Caco-2 (cell line): ENCODE measurements at regions not wholly inside any gene's neighbourhood (a gene's known extent, or its start where the extent isn't known, plus 50 kb on each side); places are given as distances from the start of the nearest gene placed in this dataset.

Experiments used
- BruUV-seq: library from RNA; stranded (reverse); fragments of 400-500 nt; replicated peaks from 2 replicates; lab custom pipeline; 2021; lab: Mats Ljungman, UMichigan
- CTCF ChIA-PET: fragments of 300-600 bp; sonication (Branson Sonifier 250); formaldehyde crosslinking; loops from one replicate; lab custom pipeline; 2022; ENCODE audit warnings: antibody characterized with exemption; lab: Charles Lee
- POLR2A ChIA-PET: fragments of 300-600 bp; sonication (Branson Sonifier 250); formaldehyde crosslinking; loops from one replicate; lab custom pipeline; 2022; ENCODE audit warnings: antibody characterized with exemption; lab: Charles Lee
- DNase-seq, 2 experiments: peaks; one replicate each; pipeline versions ENCODE4 v3.0.0 to v3.0.0-alpha.2; 2020 to 2022
- H3K27me3 ChIP-seq: replicated peaks from 2 replicates; pipeline ENCODE4 v1.6.0; 2011; ENCODE audit warnings: low read length; ENCODE audit not compliant: control insufficient read depth, insufficient read depth
- H3K36me3 ChIP-seq: 2 replicates; pipeline ENCODE4 v1.5.1; 2011; ENCODE audit warnings: low read length; ENCODE audit not compliant: control insufficient read depth, insufficient read depth
- H3K4me1 ChIP-seq: fragments of 250-450 bp; sonication (Bioruptor Pico); 2 replicates; pipeline ENCODE4 v1.5.1; 2020; ENCODE audit warnings: mild to moderate bottlenecking
- H3K4me3 ChIP-seq: 2 replicates; pipeline ENCODE4 v1.5.1; 2011; ENCODE audit warnings: low read depth, mild to moderate bottlenecking, control low read depth, low read length
- H3K9me3 ChIP-seq: fragments of 250-450 bp; sonication (Bioruptor Pico); 2 replicates; pipeline ENCODE4 v1.5.1; 2020; ENCODE audit warnings: mild to moderate bottlenecking, moderate library complexity
- H3K27ac Mint-ChIP-seq: one replicate; pipeline ENCODE4 v1.8.0; 2022; ENCODE audit warnings: mixed read lengths; ENCODE audit not compliant: unreplicated experiment
- H3K27me3 Mint-ChIP-seq: one replicate; pipeline ENCODE4 v1.8.0; 2022; ENCODE audit warnings: mixed read lengths; ENCODE audit not compliant: insufficient read depth, unreplicated experiment
- H3K36me3 Mint-ChIP-seq: one replicate; pipeline ENCODE4 v1.8.0; 2022; ENCODE audit warnings: mild to moderate bottlenecking, mixed read lengths; ENCODE audit not compliant: insufficient read depth, unreplicated experiment
- H3K4me1 Mint-ChIP-seq: one replicate; pipeline ENCODE4 v1.8.0; 2022; ENCODE audit warnings: low read depth, mixed read lengths; ENCODE audit not compliant: unreplicated experiment
- H3K4me3 Mint-ChIP-seq: one replicate; pipeline ENCODE4 v1.8.0; 2022; ENCODE audit warnings: mild to moderate bottlenecking, moderate library complexity, mixed read lengths; ENCODE audit not compliant: unreplicated experiment
- H3K9me3 Mint-ChIP-seq: one replicate; pipeline ENCODE4 v1.8.0; 2022; ENCODE audit warnings: mixed read lengths; ENCODE audit not compliant: unreplicated experiment
- CTCF ChIP-seq, 2 experiments: fragments of 200-600 bp in 1 of 2; IDR thresholded peaks; 1 replicate in 1 of 2; 2 replicates in 1 of 2; pipeline versions ENCODE4 v1.5.1 to v1.8.0; 2011 to 2022; ENCODE audit warnings: antibody characterized with exemption in 1 of 2, control low read depth in 1 of 2, inconsistent platforms in 1 of 2, low read depth in 1 of 2, low read length in 1 of 2, mild to moderate bottlenecking in 1 of 2, moderate library complexity in 1 of 2; ENCODE audit not compliant: insufficient read depth in 1 of 2, severe bottlenecking in 1 of 2, unreplicated experiment in 1 of 2
- intact Hi-C: fragments of 100-400 bp; cut with micrococcal nuclease; formaldehyde crosslinking; loops from one replicate; pipeline ENCODE4 v1.10.0; 2022; ENCODE audit not compliant: unreplicated experiment

- BruUV-seq, result no TSS peak
- no peaks in the 10 kb centered on the region for H3K4me1 Mint-ChIP-seq
- H3K9me3 ChIP-seq, result no peaks in the 10 kb centered on the region
- no peak overlapping the region for H3K4me3 Mint-ChIP-seq
- no peak for DNase-seq
- no peak overlapping the region for H3K27ac Mint-ChIP-seq
- no peaks in the 10 kb centered on the region for H3K36me3 Mint-ChIP-seq
- H3K36me3 ChIP-seq, result no peaks in the 10 kb centered on the region
- peaks cover 6% of the 10 kb centered on the region for H3K27me3 Mint-ChIP-seq
- H3K4me1 ChIP-seq, result no peaks in the 10 kb centered on the region
- no peak overlapping the region for H3K4me3 ChIP-seq
- intact Hi-C loops, result no loop called here
- no peaks in the 10 kb centered on the region for H3K9me3 Mint-ChIP-seq
- ChIA-PET CTCF (no interaction called here), POLR2A (no interaction called here)
- TF ChIP-seq CTCF (IDR thresholded peaks at IDR 0.05; ENCODE audit: insufficient read depth in 1 of 2, low read depth in 1 of 2, low read length in 1 of 2, severe bottlenecking in 1 of 2, unreplicated experiment in 1 of 2), result no peak
- H3K27me3 ChIP-seq, result no peaks in the 10 kb centered on the region; the same call in 1 of the 2 replicates
These were observed 112.5 kb upstream of the STK26 start for GRCh38 chrX:131910586-131910985.

- H3K27me3 Mint-ChIP-seq, result peaks cover 3% of the 10 kb centered on the region
- BruUV-seq, result no TSS peak
- H3K4me1 Mint-ChIP-seq, result no peaks in the 10 kb centered on the region
- Histone ChIP-seq H3K36me3 (no peaks in the 10 kb centered on the region), H3K27me3 (no peaks in the 10 kb centered on the region), H3K9me3 (no peaks in the 10 kb centered on the region), H3K4me1 (no peaks in the 10 kb centered on the region), H3K4me3 (no peak overlapping the region)
- no peak for TF ChIP-seq CTCF (IDR thresholded peaks at IDR 0.05; ENCODE audit: insufficient read depth in 1 of 2, low read depth in 1 of 2, low read length in 1 of 2, severe bottlenecking in 1 of 2, unreplicated experiment in 1 of 2)
- no peak overlapping the region for H3K4me3 Mint-ChIP-seq
- H3K27ac Mint-ChIP-seq, result no peak overlapping the region
- H3K36me3 Mint-ChIP-seq, result no peaks in the 10 kb centered on the region
- ChIA-PET CTCF (no interaction called here), POLR2A (no interaction called here)
- intact Hi-C loops, result no loop called here
- DNase-seq, result no peak
- no peaks in the 10 kb centered on the region for H3K9me3 Mint-ChIP-seq
These were observed 107.6 kb upstream of the STK26 start for GRCh38 chrX:131915488-131915887.

- no peaks in the 10 kb centered on the region for H3K27me3 ChIP-seq
- DNase-seq, result no peak
- intact Hi-C loops, result no loop called here
- H3K36me3 Mint-ChIP-seq, result no peaks in the 10 kb centered on the region
- H3K9me3 Mint-ChIP-seq, result no peaks in the 10 kb centered on the region
- TF ChIP-seq CTCF (IDR thresholded peaks at IDR 0.05; ENCODE audit: insufficient read depth in 1 of 2, low read depth in 1 of 2, low read length in 1 of 2, severe bottlenecking in 1 of 2, unreplicated experiment in 1 of 2), result no peak
- no peak overlapping the region for H3K4me3 ChIP-seq
- H3K9me3 ChIP-seq, result no peaks in the 10 kb centered on the region
- H3K27me3 Mint-ChIP-seq, result peaks cover 4% of the 10 kb centered on the region
- ChIA-PET POLR2A (no interaction called here), CTCF (no interaction called here)
- H3K36me3 ChIP-seq, result no peaks in the 10 kb centered on the region
- no peak overlapping the region for H3K27ac Mint-ChIP-seq
- H3K4me1 ChIP-seq, result no peaks in the 10 kb centered on the region
- no peak overlapping the region for H3K4me3 Mint-ChIP-seq
- no TSS peak for BruUV-seq
- H3K4me1 Mint-ChIP-seq, result no peaks in the 10 kb centered on the region
These were observed 105.5 kb upstream of the STK26 start for GRCh38 chrX:131917588-131917987.
